HTERT RPE-1 (cell line): ENCODE measurements at regions not wholly inside any gene's neighbourhood (a gene's known extent, or its start where the extent isn't known, plus 50 kb on each side); places are given as distances from the start of the nearest gene placed in this dataset.
"Not testable (repeated sequence)": the region's sequence is repeated elsewhere in the genome, so short reads cannot be mapped to it uniquely, and the experiment has no call there.

ENCODE experiments used
- in situ Hi-C: fragments of 300-500 bp; cut with MboI; formaldehyde crosslinking; loops from 4 replicates; pipeline ENCODE4 v1.14.3; 2020; ENCODE audit warnings: low sequenced_read_pairs

GRCh38 chr2:41241325-41242000 is 789.6 kb upstream of the SLC8A1 start:
- in situ Hi-C loops = no loop called here

- in situ Hi-C loops = no loop called here
Measured at GRCh38 chr2:41242001-41242331, 790.1 kb upstream of the SLC8A1 start.

- in situ Hi-C loops = no loop called here
Measured at GRCh38 chr2:41267929-41268659, 779.7 kb upstream of the PKDCC start.

- in situ Hi-C loops = no loop called here
Measured at GRCh38 chr2:41283079-41283775, 764.6 kb upstream of the PKDCC start.

- in situ Hi-C loops = no loop called here
Measured at GRCh38 chr2:41293491-41293890, 754.3 kb upstream of the PKDCC start.

- in situ Hi-C loops = no loop called here
Measured at GRCh38 chr2:41294331-41294730, 753.5 kb upstream of the PKDCC start.

GRCh38 chr2:41313082-41313481 is 734.7 kb upstream of the PKDCC start:
- in situ Hi-C loops = no loop called here

- in situ Hi-C loops = no loop called here
Measured at GRCh38 chr2:41314511-41315070, 733.2 kb upstream of the PKDCC start.

- in situ Hi-C loops = no loop called here
Measured at GRCh38 chr2:41319437-41319836, 728.4 kb upstream of the PKDCC start.

GRCh38 chr2:41320491-41320890 is 727.3 kb upstream of the PKDCC start:
- in situ Hi-C loops = no loop called here

GRCh38 chr2:41321351-41321750 is 726.5 kb upstream of the PKDCC start:
- in situ Hi-C loops = no loop called here

- in situ Hi-C loops = no loop called here
Measured at GRCh38 chr2:41326851-41327250, 721.0 kb upstream of the PKDCC start.

- in situ Hi-C loops = no loop called here
Measured at GRCh38 chr2:41329040-41329439, 718.8 kb upstream of the PKDCC start.

GRCh38 chr2:41334159-41334558 is 713.7 kb upstream of the PKDCC start:
- in situ Hi-C loops = no loop called here

GRCh38 chr2:41335573-41335972 is 712.2 kb upstream of the PKDCC start:
- in situ Hi-C loops = not testable (repeated sequence)

GRCh38 chr2:41337956-41338355 is 709.9 kb upstream of the PKDCC start:
- in situ Hi-C loops = no loop called here

- in situ Hi-C loops = no loop called here
Measured at GRCh38 chr2:41344529-41344928, 703.3 kb upstream of the PKDCC start.

GRCh38 chr2:41353060-41353459 is 694.8 kb upstream of the PKDCC start:
- in situ Hi-C loops = no loop called here

GRCh38 chr2:41355794-41356193 is 692.0 kb upstream of the PKDCC start:
- in situ Hi-C loops = no loop called here

GRCh38 chr2:41364842-41365241 is 683.0 kb upstream of the PKDCC start:
- in situ Hi-C loops = no loop called here

- in situ Hi-C loops = no loop called here
Measured at GRCh38 chr2:41375901-41376300, 671.9 kb upstream of the PKDCC start.

- in situ Hi-C loops = no loop called here
Measured at GRCh38 chr2:41377837-41378236, 670.0 kb upstream of the PKDCC start.
